Urothelium cell line (cell line): ENCODE measurements at regions not wholly inside any gene's neighbourhood (a gene's known extent, or its start where the extent isn't known, plus 50 kb on each side); places are given as distances from the start of the nearest gene placed in this dataset.

Experiments used
- DNase-seq: peaks from one replicate; pipeline ENCODE4 v3.0.0; 2011; ENCODE audit warnings: low spot score, mixed read lengths
- FAIRE-seq: peaks from 2 replicates; lab custom pipeline; 2011; peaks lifted over from hg19 to GRCh38; lab: Jason Lieb, UNC

DNA sequence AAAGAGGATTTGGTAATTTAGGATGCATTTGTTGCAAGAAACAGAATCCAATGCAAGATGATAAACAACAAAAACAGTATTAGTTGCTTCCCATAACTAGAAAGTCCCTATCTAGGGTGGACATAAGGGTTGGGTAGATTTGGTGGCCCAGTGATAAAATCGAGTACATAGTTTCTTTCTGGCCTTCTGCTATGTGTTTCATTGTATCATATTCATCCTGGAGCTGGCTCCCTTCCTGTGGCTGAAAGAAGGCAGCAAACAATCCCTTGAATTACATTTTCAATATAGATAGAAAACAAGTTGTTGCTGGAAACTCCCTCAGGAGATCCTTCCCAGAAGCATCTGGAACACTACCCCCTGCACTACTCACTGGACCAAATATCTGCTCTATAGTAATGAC lies 135.1 kb downstream of the ID4 start:
- FAIRE-seq, result no peak
- no peak for DNase-seq

DNA sequence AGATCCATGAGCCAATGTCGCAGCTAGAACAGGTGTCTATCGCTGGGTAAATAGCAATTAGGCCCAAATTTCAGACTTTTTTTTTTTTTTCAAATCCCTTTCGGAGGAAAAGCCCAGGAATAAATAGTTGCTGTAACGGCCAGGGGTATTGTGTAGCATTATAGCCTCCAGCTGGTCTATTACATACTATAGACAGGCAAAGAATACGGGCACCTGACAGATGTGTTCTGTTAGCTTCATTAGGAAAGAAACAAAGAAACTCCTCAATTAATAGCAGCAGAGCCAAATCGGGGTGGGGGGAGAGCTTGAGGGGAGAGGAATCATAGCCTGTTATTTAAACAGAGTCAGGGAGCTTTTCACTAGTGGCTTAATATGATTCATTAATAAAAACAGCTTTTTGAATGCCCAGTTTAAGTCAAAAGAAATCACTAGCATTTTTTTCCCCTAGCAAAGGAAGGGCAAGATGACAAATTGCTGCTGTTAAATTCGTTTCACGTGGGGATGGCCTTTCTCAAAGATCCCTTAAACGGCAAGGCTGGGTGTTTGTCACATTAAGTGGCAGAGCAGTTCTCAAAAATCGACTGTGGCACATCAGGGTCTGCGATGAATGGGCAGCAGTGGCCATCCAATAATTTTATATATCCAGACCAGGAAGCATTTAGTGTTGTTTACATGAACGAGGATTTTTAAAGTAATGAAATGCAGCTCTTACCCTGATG lies 139.4 kb downstream of the ID4 start:
- DNase-seq (no peak), FAIRE-seq (no peak)

DNA sequence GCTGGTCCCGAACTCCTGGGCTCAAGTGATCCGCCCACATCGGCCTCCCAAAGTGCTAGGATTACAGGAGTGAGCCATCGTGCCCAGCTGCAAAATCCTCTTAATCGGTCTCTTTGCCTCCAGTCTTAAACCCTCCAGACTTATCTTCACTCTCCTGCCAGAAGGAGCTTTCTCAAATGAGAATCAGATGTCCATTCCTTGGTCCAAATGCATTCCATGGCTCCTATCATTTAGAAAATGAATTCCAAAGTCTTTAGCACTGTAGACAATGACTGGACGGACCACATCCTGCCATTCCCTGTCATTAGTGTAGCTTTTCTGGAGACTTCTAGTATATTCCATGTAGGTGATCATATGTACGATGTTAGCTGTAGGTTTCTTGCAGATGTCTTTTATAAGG lies 141.9 kb downstream of the ID4 start:
- DNase-seq, result no peak
- FAIRE-seq, result no peak

DNA sequence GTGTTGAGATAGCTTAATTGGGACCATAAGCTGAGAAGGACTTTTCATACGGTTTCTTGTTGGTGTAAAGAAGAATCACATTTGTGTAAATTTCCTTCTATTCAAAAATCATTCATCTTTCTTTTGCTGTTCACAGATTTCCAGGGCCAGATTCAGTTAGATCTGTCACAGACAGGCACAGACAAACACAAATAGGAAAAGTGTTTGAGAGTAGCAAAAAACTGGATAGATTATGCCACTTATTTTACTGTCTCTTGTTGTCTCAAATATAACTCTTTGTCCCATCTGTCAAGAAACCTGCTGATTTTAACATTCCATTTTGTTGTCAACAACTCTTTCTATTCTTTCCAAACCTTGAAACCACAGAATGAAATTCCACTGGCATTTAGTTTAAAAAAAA lies 142.8 kb downstream of the ID4 start:
- FAIRE-seq (no peak), DNase-seq (no peak)

DNA sequence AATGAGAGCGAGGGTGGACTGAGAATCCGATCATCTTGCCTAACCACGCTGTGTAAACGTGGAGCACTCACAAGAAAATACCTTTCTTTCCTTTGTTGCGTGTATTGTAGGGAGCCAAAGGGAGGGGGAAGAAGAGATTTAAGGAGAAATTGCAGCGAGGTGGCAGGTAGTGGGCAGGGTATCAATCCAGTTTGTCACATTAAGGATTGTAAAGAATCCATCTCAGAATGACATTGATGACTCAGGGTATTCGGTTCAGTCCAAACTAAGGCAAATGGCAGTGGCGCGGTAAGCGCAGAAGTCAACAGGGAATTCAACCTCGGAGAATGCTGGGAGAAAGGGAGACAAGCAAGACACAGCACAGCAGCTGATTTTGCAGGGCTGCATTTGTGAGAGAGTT lies 146.2 kb downstream of the ID4 start:
- no peak for FAIRE-seq
- no peak for DNase-seq

DNA sequence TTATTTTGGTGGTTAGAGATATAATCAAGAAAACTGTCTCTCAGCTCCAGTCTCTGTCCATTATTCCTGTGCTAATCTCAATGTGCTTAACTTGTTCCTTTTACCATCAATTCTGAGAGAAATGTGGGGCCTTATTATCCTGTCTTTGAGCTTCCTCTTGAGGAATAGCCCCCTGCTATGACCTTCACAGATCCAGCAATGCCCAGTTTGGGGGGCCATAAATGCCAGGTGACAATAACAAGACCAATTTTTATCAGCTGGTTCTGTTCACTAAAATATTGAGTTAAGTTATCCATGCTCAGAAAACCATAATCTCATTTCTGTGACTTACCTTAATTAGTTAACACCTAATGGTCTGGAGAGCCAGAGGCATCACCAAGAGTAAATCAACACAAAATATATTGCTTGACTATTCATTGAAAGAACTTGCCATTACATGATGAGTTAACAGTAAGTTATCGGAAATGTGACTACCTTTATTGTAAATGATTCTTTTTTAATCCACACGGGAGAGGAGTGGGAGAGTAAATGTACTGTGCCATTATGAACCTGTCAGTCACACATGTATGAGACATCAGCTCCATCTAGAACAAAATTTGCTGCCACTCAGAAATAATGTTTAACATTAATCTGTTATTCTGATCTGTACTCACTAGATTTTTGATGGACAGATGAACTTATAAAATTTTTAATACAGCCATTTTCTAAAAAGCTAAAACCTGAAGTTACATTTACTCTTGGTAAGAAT lies 149.7 kb downstream of the ID4 start:
- DNase-seq (no peak), FAIRE-seq (no peak)

DNA sequence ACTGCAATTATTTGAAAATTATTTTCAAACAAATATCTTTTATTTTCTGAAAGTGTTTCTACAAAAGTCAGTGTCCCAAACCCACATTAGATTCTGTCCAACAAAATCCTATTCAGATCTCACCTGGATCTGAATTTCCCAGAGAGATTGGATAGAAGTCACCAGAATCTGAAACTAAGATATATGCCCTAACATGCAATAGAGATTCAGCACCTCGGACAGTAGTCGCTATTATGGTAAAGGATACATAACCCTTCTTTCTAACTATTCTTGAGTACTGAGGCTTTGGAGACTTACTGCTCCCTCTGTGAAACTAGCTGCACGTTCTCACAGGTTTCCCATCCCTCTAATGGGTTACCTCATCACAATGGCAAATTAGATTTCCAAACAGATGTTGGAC lies 151.4 kb downstream of the ID4 start:
- DNase-seq (peak; percentile 11), FAIRE-seq (no peak)

DNA sequence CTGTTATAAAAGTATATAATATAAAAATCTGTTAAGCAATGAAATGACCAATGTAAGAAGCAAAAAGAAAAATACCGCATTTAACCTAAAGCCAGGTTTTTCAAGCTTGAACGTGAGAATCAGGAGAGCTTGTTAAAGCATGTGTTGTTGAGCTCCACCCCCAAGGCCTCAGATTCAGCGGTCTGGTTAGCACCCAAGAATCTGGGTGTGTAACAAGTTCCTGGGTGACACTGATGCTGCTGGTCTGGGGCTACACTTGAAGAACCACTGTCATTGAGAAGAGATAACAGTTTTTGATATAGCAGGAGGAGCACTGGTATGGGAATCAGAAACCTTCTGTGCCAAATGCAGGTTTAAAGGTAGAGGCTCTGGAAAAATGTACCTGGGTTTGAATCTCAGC lies 154.0 kb downstream of the ID4 start:
- no peak for DNase-seq
- no peak for FAIRE-seq

DNA sequence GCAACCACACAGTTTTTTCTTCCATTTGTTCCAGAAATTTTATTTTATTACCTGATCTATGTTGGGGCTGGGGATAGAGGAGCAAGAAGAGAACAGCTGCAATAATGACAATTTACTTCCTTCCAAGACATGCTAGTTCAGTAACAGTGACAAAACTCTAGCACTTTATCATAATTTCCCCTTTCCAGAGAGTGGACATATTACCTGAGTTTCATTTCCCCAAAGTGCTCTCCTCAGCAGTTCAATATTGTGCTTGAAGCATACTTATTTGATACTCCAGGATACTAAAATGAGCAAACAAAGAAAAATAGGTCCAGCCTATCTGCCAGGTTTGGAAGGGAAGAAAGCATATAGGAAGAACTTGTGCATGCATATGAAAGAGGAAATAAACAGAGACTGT lies 157.7 kb downstream of the ID4 start:
- FAIRE-seq (no peak), DNase-seq (no peak)

DNA sequence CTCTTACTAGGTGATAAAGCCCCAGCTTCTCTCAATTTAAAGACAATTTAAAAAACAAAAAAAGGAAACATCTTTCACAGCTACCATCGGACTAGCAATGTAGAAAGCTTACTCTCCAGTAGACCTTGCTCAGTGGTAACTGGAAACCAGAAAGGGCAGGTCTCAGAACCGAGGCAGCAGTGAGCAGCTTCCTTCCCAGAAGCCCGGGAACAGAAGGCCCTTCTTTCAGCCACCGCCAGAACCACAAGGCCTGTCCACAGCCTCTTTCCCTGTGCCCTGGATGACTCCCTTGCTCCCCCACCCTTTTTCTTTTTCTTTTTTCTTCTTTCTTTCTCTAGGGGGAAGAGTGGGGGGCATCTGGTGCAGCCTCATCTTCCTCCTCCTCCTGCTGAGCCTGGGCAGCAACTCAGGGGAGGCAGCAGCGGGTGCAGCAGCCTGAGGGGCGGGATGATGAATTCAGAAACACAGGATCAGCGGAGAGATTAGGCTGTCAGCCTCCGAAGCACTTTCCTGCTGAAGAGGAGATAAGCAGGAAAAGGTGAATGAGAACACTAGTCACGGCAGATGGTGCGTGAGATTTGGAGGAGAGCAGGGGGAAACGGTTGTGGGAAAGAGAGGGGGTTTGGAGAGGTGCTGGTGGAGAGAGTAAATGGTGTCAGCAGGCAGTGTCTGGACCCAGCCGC lies 158.5 kb downstream of the ID4 start:
- DNase-seq, result no peak
- FAIRE-seq, result no peak

DNA sequence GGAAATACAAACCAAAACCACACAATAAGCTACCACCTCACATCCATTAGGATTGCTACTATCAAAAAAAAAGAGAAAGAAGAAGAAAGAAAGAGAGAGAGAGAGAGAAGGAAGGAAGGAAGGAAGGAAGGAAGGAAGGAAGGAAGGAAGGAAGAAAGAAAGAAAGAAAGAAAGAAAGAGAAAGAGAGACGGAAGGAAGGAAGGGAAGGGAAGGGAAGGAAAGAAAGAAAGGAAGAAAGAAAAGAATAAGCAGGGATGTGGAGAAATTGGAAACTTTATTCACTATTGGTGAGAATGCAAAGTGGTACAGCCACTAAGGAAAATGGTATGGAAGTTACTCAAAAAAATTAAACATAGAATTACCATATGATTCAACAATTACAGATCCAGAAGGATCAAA lies 159.9 kb downstream of the ID4 start:
- no peak for FAIRE-seq
- no peak for DNase-seq

DNA sequence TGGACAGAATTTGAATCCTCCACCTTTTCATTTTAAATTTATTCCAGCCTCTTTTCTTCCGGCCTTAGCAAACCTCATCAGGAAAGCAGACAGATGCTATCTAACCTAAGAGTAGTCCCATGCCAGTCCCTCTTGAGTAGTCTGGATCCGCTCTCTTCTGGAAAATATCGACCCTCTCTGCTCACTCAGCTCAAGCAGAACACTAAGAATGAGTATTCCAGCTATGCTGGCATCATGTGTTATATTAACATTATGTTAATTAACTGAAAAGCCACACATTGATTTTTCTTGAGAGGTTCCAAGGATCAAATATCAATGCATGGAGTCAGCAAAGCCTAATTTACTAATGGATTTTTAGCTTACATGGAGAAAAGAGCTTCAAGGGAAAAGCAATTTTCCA lies 161.4 kb downstream of the ID4 start:
- DNase-seq, result no peak
- no peak for FAIRE-seq

DNA sequence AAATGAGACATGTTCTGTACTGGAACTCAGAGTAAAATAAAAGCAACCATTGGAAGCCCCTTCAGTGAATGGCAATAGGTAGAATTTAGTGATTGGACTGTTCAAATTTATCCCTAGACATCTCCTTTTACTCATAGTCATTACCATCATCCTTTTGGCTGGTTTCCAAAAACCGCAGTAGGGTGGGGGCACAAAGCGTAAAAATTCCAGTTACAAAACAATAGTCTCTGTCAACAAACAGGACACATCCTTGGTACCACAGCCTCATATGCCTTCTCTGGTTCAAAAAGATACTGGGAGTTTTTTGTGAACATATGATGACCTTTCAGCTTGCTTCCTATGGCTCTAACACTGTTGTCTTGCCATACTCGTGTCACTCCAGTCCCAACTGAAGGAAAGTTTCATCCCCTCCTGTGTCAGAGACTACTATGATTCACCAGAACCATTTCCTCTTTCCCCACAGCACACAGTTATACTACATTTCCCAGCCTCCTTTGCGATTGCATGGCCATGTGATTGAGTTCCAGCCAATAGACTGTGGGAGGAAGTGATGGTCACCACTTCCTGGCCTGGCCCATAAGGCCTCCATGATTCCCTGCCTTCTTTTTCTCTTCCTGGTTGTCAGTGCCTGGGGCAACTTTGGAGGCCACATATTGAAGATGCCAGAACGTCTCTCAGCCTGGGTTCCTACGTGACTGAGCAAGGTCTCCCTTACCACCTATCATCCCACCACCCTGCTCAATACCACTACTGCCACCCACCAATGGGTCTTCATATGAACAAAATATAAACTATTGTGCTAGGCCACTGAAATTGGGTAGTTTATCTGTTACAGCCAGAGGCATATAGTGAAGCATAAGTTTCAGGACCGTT lies 162.4 kb downstream of the ID4 start:
- FAIRE-seq (no peak), DNase-seq (peak; percentile 44)

DNA sequence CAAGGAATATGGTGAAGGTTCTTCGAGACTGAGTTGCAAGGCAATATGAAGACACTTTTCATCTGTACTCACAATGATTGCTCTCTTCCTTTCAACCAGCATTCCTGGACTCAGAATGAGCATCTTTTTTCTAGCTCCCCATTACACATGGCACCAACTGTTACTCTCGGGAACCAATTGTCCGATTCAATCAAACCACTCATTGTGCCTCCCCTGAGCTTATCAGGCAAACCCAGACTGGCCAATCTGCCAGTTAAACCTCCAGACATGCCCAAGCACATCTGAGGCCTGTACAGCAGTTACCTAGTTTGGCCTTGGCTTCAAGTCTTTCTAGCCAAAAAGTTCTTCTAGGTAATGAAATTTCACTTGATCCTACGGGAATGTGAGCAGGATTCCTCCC lies 164.1 kb downstream of the ID4 start:
- FAIRE-seq (no peak), DNase-seq (no peak)

DNA sequence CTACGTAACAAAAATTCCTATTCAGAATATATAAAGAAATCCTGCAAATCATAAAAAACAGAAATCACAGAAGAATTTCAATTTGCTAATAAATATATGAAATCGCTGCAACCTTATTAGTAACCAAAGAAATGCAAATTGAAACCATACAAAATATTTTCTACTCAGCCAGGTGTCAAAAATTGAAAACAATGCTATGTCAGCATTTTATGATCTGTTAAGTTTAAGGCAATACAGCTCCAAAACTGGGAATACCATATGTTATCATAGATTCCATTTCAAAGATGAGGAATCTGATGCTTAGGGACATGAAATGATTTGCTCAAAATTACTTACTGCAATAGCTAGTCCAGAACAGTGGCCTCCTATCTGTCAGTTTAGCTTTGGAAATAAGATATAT lies 168.9 kb downstream of the ID4 start:
- DNase-seq, result no peak
- FAIRE-seq, result no peak

DNA sequence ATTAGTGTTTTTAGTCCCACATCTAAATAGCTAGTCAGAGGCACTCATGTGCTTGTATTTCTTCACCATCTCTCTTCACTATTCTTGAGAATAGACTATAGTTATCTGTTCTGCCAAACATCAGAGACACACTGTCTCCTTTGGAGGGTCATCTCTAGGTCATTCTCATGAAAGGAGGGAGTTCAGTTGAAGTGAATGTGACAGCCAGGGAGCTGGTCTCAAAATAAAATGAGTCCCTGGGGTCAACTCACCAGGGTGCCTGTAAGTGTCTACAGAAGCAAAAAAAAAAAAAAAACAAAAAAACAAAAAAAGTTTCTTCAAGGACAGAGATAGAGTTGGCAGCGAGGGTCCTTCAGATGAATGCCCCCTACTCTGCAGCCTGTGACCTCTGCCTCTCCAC lies 171.0 kb downstream of the ID4 start:
- FAIRE-seq (no peak), DNase-seq (no peak)

DNA sequence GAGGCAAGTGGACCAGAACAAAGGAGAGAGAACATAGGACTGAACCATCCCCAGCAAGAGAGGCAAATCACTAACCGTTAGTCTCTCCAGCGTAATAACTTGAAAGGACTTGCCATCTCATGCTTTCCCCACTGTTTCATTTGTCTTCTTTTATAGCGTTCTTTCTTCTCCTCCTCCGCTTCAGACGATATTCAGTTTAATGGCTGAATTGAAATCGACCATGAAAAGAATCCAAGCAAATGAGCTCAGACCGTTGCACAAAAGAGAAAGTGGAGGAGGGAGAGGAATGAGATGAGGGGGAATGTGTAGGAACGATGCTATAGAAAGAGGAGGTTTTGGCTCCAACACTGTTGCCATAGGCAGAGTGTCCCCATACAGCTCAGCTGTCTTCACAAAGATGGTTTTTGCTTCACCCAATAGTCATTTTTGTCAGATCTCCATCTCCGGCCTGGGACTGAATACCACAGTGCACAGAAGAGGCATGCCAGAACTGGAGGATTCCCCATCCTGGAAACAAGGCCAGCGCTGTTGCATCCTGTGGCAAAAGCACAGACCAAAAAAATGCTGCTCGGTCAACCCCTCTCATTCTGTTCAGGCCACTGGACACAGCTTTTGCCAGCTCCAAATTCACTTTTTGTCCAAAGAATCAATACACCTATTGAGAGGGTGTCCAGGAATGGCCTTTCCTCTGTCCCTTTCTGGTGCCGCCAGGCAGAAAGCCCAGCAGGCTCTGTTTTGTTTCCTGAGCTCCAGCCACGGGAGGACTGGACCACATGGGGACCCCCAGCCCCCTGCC lies 176.1 kb downstream of the ID4 start:
- no peak for DNase-seq
- no peak for FAIRE-seq

DNA sequence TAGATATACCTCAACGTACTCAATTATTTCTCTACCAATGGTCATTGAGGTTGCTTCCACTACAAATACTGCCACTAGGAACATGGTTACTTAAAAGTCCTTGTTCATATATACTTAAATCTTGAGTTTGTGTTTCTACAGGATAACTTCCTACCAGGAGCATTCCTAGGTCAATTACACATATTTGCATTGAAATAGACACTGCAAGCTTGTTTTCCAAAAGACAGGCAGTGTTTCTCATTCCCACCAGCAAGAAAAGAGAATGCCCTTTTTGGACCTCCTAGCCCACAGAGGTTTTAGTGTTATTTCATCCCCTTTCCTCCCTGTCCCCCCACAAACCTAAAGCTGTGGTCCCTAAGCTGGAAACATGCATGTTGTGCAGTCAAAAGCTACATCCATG lies 177.3 kb downstream of the ID4 start:
- FAIRE-seq (no peak), DNase-seq (no peak)

DNA sequence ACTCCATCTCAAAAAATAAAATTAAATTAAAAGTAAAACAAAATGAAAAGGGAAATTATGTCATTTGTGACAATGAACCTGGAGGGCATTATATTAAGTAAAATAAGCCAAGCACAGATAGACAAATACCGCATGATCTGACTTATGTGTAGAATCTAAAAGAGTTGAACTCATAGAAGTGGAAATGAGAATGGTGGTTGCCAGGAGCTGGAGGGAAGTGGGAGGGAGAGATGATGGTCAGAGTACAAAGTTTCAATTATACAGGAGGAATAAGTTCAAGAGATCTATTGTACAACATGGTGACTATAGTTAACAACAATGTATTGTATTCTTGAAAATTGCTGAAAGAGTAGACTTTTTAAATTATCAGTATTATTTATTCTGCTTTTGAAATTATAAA lies 183.4 kb downstream of the ID4 start:
- FAIRE-seq (no peak), DNase-seq (no peak)

DNA sequence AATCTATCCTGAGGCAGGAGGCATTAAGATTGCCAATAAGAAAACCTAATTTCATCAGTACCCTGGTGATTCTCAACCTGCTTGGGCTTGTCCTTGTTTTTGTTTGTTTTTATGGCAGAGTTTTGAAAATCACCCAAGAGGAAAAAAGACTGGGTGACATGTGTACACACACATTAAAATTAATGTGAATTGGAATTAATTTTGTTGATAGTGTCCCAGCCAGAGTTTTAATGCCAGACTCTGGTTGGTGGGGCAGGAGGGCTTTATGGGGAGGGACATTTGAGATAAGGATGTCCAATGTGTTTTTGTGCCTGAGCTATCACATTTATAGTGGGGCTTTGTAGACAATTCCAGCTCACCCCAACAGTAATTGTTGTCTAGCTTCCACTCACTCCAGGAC lies 184.6 kb downstream of the ID4 start:
- FAIRE-seq (no peak), DNase-seq (no peak)
